Neutrophil (primary cell): ENCODE measurements at regions not wholly inside any gene's neighbourhood (a gene's known extent, or its start where the extent isn't known, plus 50 kb on each side); places are given as distances from the start of the nearest gene placed in this dataset.

Experiments used
- H3K27ac ChIP-seq: fragments of 200-600 bp; sonication (generic); 2 replicates; pipeline ENCODE4 v1.5.1; 2016; ENCODE audit warnings: mild to moderate bottlenecking, moderate library complexity
- H3K27me3 ChIP-seq: fragments of 200-600 bp; sonication (generic); 2 replicates; pipeline ENCODE4 v1.6.0; 2016; ENCODE audit warnings: mild to moderate bottlenecking
- H3K36me3 ChIP-seq: fragments of 200-600 bp; sonication (generic); 2 replicates; pipeline ENCODE4 v1.5.1; 2017
- H3K4me1 ChIP-seq, 2 experiments: fragments of 200-600 bp in 1 of 2; sonication (generic) in 1 of 2; 1 replicate in 1 of 2; 2 replicates in 1 of 2; pipeline versions ENCODE4 v1.5.1 to v1.6.1; 2013 to 2016; ENCODE audit warnings: low read depth in 1 of 2, low read length in 1 of 2, mild to moderate bottlenecking in 1 of 2, moderate library complexity in 1 of 2; ENCODE audit not compliant: control insufficient read depth in 1 of 2, insufficient read depth in 1 of 2
- H3K4me3 ChIP-seq, 2 experiments: fragments of 200-600 bp in 1 of 2; sonication (generic) in 1 of 2; 1 replicate in 1 of 2; 2 replicates in 1 of 2; pipeline ENCODE4 v1.5.1; 2013 to 2016; ENCODE audit warnings: low read depth in 1 of 2, low read length in 1 of 2, mild to moderate bottlenecking in 1 of 2, moderate library complexity in 1 of 2
- H3K9me3 ChIP-seq: fragments of 200-600 bp; sonication (generic); 2 replicates; pipeline ENCODE4 v1.5.1; 2016
- TF ChIP-seq, protein P1 (sequence below): fragments of 200-600 bp; sonication (generic); IDR thresholded peaks from 2 replicates; pipeline ENCODE4 v1.5.1; 2016; ENCODE audit warnings: antibody characterized with exemption

DNA sequence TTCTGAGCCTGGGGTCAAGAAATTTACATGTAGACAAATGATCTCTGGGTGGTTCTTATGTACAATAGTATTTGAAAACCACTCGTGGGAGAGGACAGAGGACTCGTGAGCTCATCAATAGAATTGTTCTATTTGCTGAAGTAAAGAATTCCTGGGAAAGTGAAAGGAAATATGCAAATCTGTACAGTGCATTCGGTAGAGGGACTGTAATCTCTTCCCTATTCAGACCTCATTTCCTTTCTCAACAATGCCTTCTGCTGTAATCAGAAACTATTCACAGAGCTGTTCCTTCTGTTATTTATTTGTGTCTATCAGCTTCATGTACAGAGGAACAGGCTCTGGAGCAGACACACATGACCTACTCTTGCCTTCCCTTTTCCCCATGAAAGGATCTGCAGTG, 709.4 kb upstream of the KIRREL3 start:
- no peak overlapping the region for H3K4me3 ChIP-seq
- H3K9me3 ChIP-seq, result no peaks in the 10 kb centered on the region
- TF ChIP-seq, protein P1, sequence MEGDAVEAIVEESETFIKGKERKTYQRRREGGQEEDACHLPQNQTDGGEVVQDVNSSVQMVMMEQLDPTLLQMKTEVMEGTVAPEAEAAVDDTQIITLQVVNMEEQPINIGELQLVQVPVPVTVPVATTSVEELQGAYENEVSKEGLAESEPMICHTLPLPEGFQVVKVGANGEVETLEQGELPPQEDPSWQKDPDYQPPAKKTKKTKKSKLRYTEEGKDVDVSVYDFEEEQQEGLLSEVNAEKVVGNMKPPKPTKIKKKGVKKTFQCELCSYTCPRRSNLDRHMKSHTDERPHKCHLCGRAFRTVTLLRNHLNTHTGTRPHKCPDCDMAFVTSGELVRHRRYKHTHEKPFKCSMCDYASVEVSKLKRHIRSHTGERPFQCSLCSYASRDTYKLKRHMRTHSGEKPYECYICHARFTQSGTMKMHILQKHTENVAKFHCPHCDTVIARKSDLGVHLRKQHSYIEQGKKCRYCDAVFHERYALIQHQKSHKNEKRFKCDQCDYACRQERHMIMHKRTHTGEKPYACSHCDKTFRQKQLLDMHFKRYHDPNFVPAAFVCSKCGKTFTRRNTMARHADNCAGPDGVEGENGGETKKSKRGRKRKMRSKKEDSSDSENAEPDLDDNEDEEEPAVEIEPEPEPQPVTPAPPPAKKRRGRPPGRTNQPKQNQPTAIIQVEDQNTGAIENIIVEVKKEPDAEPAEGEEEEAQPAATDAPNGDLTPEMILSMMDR, result no peak
- no peaks in the 10 kb centered on the region for H3K27me3 ChIP-seq
- H3K27ac ChIP-seq, result no peak overlapping the region
- H3K36me3 ChIP-seq, result no peaks in the 10 kb centered on the region
- no peaks in the 10 kb centered on the region for H3K4me1 ChIP-seq

DNA sequence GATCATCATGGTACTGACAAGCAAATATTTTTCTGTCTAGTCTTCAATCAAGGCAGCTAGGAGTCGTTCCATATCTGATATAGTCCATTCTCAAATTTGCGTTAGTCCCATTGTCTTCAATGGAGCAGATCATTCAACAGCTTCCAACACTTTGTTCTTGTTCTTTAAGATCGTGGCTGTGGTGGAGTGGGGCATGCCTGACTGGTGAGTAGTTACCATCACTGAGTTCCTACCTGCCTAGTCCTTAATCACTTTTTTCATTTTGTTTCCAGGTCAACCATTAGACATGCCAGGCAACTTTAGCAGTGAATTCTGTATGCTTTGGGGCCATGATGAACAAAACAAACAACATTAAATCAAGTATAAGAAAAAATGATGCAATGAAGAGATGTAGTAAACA, 693.1 kb upstream of the KIRREL3 start:
- Histone ChIP-seq H3K27ac (no peak overlapping the region), H3K27me3 (no peaks in the 10 kb centered on the region), H3K4me1 (no peaks in the 10 kb centered on the region), H3K4me3 (no peak overlapping the region), H3K9me3 (peaks cover 3% of the 10 kb centered on the region), H3K36me3 (no peaks in the 10 kb centered on the region)
- TF ChIP-seq, protein P1, result no peak

DNA sequence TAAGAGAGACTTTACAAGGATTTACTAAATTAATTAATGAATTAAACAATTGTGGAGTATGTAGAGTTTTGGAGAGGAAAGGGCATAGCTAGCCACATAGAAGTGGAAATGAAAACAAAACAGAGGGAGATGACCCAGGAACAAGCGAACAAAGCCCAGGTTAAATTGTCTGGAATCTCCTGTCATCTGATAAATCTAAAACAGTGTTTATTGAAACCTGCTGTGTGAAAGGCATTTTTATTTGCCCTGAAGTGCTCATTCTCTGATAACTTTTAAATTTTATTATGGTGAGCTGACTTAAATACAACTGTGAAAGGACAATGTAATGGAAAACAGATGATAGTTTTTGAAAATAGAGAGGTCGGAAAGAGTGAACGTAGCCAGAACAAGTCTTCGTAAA, 682.8 kb upstream of the KIRREL3 start:
- no peaks in the 10 kb centered on the region for H3K36me3 ChIP-seq
- H3K27ac ChIP-seq, result no peak overlapping the region
- no peaks in the 10 kb centered on the region for H3K4me1 ChIP-seq
- TF ChIP-seq, protein P1, result no peak
- H3K4me3 ChIP-seq, result no peak overlapping the region
- no peaks in the 10 kb centered on the region for H3K9me3 ChIP-seq
- no peaks in the 10 kb centered on the region for H3K27me3 ChIP-seq

DNA sequence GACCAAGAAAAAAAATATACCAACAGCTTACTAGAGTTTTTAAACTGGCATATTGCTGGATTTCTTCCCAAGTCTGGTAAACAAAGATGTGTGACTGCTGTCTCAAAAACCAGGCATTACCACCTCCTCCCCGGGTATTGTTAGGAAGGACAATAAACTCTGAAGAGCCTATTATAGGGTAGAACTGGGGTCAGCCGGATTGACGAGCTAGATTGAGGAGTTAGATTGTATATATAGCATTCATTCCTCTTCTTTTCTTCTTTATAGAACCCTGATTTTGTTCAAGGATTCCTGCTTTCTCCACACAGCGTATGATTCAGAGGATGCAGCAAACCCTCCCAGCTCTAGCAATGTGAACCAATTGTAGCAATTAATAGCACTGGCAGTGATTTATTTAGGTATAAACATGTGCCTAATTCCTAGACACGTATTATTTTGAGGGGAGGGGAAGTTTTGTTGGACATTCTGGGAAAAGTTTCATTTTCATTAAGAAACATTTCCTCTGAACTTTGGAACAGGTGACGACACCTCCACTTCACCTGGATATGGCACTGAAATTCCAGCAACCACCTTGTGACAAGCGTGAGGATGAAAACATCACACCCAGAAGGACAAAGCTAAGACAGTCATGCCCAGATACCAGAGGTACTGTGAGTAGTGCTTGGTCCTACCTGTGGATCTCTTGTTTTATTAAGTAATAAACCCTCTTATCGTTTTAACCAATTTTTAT, 679.4 kb upstream of the KIRREL3 start:
- Histone ChIP-seq H3K4me1 (no peaks in the 10 kb centered on the region), H3K4me3 (no peak overlapping the region), H3K36me3 (no peaks in the 10 kb centered on the region), H3K27me3 (no peaks in the 10 kb centered on the region), H3K9me3 (no peaks in the 10 kb centered on the region), H3K27ac (no peak overlapping the region)
- TF ChIP-seq, protein P1, result no peak

DNA sequence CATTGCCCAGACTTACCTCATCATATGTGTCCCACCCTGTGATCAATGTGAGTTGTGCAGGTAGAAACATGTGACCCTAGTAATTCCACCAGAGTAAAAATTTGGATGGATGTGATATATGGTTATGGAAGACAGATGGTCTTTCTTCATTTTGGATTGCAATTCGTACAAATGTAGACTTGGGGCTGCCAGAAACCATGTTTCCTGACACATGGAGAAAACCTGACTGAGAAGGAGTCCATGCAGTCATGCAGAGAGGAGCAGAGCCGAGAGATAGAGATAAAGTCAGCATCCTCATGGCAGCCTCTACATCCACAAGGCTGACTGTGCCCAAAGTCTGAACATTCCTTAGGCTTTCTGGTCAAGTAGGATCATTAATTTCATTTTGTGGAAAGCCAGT, 678.1 kb upstream of the KIRREL3 start:
- TF ChIP-seq, protein P1, result no peak
- Histone ChIP-seq H3K4me3 (no peak overlapping the region), H3K36me3 (no peaks in the 10 kb centered on the region), H3K27me3 (no peaks in the 10 kb centered on the region), H3K4me1 (no peaks in the 10 kb centered on the region), H3K27ac (no peak overlapping the region), H3K9me3 (no peaks in the 10 kb centered on the region)
